Neural cell (in vitro differentiated cells): ENCODE measurements at regions not wholly inside any gene's neighbourhood (a gene's known extent, or its start where the extent isn't known, plus 50 kb on each side); places are given as distances from the start of the nearest gene placed in this dataset.
"Not testable (repeated sequence)": the region's sequence is repeated elsewhere in the genome, so short reads cannot be mapped to it uniquely, and the experiment has no call there.

Experiments
- EP300 ChIP-seq: fragments of 450-650 bp; conservative IDR thresholded peaks from 2 replicates; pipeline ENCODE4 v1.6.1; 2014; ENCODE audit warnings: antibody characterized with exemption, mild to moderate bottlenecking, moderate library complexity; ENCODE audit not compliant: poor library complexity, severe bottlenecking
- EZH2 ChIP-seq: fragments of 200-600, 300-800 bp; shearing (Covaris generic), sonication (generic); IDR thresholded peaks from 2 replicates; pipeline ENCODE4 v1.6.1; 2014; ENCODE audit warnings: antibody characterized with exemption, low read length, borderline replicate concordance, mild to moderate bottlenecking; ENCODE audit not compliant: insufficient read depth, poor library complexity, severe bottlenecking
- TF ChIP-seq, protein P1 (sequence below): fragments of 450-650 bp; IDR thresholded peaks from 2 replicates; pipeline ENCODE4 v1.5.1; 2014; ENCODE audit warnings: antibody characterized with exemption, mild to moderate bottlenecking, moderate library complexity; ENCODE audit not compliant: poor library complexity, severe bottlenecking

DNA sequence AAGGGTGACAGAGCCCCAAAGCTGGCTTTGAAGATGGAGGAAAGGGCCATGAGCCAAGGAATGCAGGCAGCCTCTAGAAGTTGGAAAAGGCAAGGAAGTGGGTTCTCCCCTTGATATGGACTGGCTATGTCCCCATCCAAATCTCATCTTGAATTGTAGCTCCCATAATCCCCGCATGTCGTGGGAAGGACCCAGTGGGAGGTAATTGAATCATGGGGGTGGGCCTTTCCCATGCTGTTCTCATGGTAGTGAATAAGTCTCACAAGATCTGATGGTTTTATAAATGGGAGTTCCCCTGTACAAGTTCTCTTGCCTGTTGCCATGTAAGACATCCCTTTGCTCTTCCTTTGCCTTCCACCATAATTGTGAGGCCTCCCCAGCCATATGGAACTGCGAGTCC lies 65.0 kb upstream of the NANOS1 start:
- TF ChIP-seq, protein P1, sequence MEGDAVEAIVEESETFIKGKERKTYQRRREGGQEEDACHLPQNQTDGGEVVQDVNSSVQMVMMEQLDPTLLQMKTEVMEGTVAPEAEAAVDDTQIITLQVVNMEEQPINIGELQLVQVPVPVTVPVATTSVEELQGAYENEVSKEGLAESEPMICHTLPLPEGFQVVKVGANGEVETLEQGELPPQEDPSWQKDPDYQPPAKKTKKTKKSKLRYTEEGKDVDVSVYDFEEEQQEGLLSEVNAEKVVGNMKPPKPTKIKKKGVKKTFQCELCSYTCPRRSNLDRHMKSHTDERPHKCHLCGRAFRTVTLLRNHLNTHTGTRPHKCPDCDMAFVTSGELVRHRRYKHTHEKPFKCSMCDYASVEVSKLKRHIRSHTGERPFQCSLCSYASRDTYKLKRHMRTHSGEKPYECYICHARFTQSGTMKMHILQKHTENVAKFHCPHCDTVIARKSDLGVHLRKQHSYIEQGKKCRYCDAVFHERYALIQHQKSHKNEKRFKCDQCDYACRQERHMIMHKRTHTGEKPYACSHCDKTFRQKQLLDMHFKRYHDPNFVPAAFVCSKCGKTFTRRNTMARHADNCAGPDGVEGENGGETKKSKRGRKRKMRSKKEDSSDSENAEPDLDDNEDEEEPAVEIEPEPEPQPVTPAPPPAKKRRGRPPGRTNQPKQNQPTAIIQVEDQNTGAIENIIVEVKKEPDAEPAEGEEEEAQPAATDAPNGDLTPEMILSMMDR: not testable (repeated sequence)
- TF ChIP-seq EZH2, EP300: not testable (repeated sequence)
